HepG2 (cell line): ENCODE measurements at regions not wholly inside any gene's neighbourhood (a gene's known extent, or its start where the extent isn't known, plus 50 kb on each side); places are given as distances from the start of the nearest gene placed in this dataset.

Source experiments
- ATAC-seq: fragments of 200-7000 bp; cut with Tn5 transposase; 3 replicates; pipeline ENCODE4 v1.9.1; 2020; ENCODE audit warnings: mild to moderate bottlenecking, moderate library complexity
- BruUV-seq: library from RNA; stranded (reverse); fragments of 400-500 nt; replicated peaks from 2 replicates; lab custom pipeline; 2021; lab: Mats Ljungman, UMichigan
- CTCF ChIA-PET: fragments of 300-600 bp; formaldehyde crosslinking; extraction: SDS; loops from one replicate; lab custom pipeline; 2021; ENCODE audit warnings: low total read pairs, inconsistent platforms, low intra/inter-chr PET ratio; lab: Yijun Ruan, JAX
- POLR2A ChIA-PET: fragments of 350-600 bp; sonication (Branson Sonifier 250); formaldehyde crosslinking; loops from one replicate; lab custom pipeline; 2020; ENCODE audit warnings: antibody characterized with exemption, inconsistent platforms; lab: Yijun Ruan, JAX
- DNase-seq: peaks from one replicate; pipeline ENCODE4 v3.0.0-alpha.2; 2015; ENCODE audit warnings: low spot score
- FAIRE-seq: peaks from 3 replicates; lab custom pipeline; 2011; peaks lifted over from hg19 to GRCh38; lab: Jason Lieb, UNC
- H2AFZ ChIP-seq: one replicate; pipeline ENCODE4 v1.6.1; 2011; ENCODE audit warnings: low read length, inconsistent platforms
- H3K27ac ChIP-seq: fragments of 300-600 bp; 3 replicates; pipeline ENCODE4 v1.8.0; 2011; ENCODE audit warnings: mixed run types, mild to moderate bottlenecking, mixed read lengths, low read length, inconsistent platforms; ENCODE audit not compliant: insufficient read depth; ENCODE audit errors: extremely low read length
- H3K27me3 ChIP-seq, 2 experiments: fragments of 200-600 bp in 1 of 2; 2 replicates in 1 of 2; 3 replicates in 1 of 2; pipeline versions ENCODE4 v1.6.0 to v1.8.0; 2011; ENCODE audit warnings: low read length in 2 of 2, mild to moderate bottlenecking in 2 of 2, moderate library complexity in 2 of 2, inconsistent platforms in 1 of 2; ENCODE audit not compliant: insufficient read depth in 2 of 2, control insufficient read depth in 1 of 2
- H3K36me3 ChIP-seq, 2 experiments: fragments of 200-600 bp in 1 of 2; replicated peaks in 1 of 2; 2 replicates in 1 of 2; 3 replicates in 1 of 2; pipeline versions ENCODE4 v1.5.1 to v1.8.0; 2011; ENCODE audit warnings: low read length in 2 of 2, inconsistent platforms in 1 of 2; ENCODE audit not compliant: insufficient read depth in 2 of 2, control insufficient read depth in 1 of 2
- H3K4me1 ChIP-seq: 2 replicates; pipeline ENCODE4 v1.5.1; 2012; ENCODE audit warnings: low read length, inconsistent platforms; ENCODE audit not compliant: insufficient read depth
- H3K4me2 ChIP-seq: 2 replicates; pipeline ENCODE4 v1.6.0; 2011; ENCODE audit warnings: low read depth, low read length, inconsistent platforms
- H3K4me3 ChIP-seq, 3 experiments: fragments of 200-600 bp in 1 of 3; sonication (generic), shearing (Covaris generic) in 1 of 3; replicated peaks in 1 of 3; 2 replicates each; pipeline ENCODE4 v1.5.1; 2011 to 2016; ENCODE audit warnings: low read length in 3 of 3, inconsistent platforms in 2 of 3, low read depth in 2 of 3, mild to moderate bottlenecking in 2 of 3, control low read depth in 1 of 3, mixed read lengths in 1 of 3; ENCODE audit not compliant: insufficient read depth in 1 of 3
- H3K79me2 ChIP-seq: one replicate; pipeline ENCODE4 v1.6.1; 2011; ENCODE audit warnings: low read length, inconsistent platforms; ENCODE audit not compliant: insufficient read depth
- H3K9ac ChIP-seq: 2 replicates; pipeline ENCODE4 v1.6.0; 2011; ENCODE audit warnings: mild to moderate bottlenecking, low read depth, low read length, inconsistent platforms; ENCODE audit not compliant: insufficient read depth
- H3K9me3 ChIP-seq: 2 replicates; pipeline ENCODE4 v1.5.1; 2012; ENCODE audit warnings: mild to moderate bottlenecking, low read length
- H4K20me1 ChIP-seq: 2 replicates; pipeline ENCODE4 v1.6.0; 2011; ENCODE audit warnings: inconsistent platforms, mild to moderate bottlenecking, low read length, moderate library complexity; ENCODE audit not compliant: insufficient read depth
- ADNP ChIP-seq: sonication (generic); formaldehyde crosslinking; IDR thresholded peaks from 2 replicates; pipeline ENCODE4 v1.4.0; 2020; ENCODE audit warnings: missing genetic modification reagents
- ARID2 ChIP-seq: sonication (generic); formaldehyde crosslinking; IDR thresholded peaks from 2 replicates; pipeline ENCODE4 v1.8.1; 2022; ENCODE audit warnings: mild to moderate bottlenecking, missing genetic modification reagents, borderline replicate concordance
- ATRX ChIP-seq: sonication (generic); formaldehyde crosslinking; IDR thresholded peaks from 2 replicates; pipeline ENCODE4 v1.4.0; 2020; ENCODE audit warnings: missing genetic modification reagents, borderline replicate concordance
- HMG20B ChIP-seq: conservative IDR thresholded peaks from 2 replicates; pipeline ENCODE4 v1.6.1; 2016; ENCODE audit warnings: missing genetic modification reagents, missing compliant biosample characterization
- RXRB ChIP-seq: IDR thresholded peaks from 2 replicates; pipeline ENCODE4 v1.6.1; 2016; ENCODE audit warnings: borderline replicate concordance, missing genetic modification reagents, missing compliant biosample characterization
- SCMH1 ChIP-seq: sonication (generic); formaldehyde crosslinking; IDR thresholded peaks from 2 replicates; pipeline ENCODE4 v1.9.0; 2021; ENCODE audit warnings: missing genetic modification reagents, mild to moderate bottlenecking, borderline replicate concordance
- ZNF230 ChIP-seq: sonication (generic); formaldehyde crosslinking; IDR thresholded peaks from 2 replicates; pipeline ENCODE4 v1.4.0; 2020; ENCODE audit warnings: mild to moderate bottlenecking, missing genetic modification reagents
- ZNF33B ChIP-seq: sonication (generic); formaldehyde crosslinking; IDR thresholded peaks from 2 replicates; pipeline ENCODE4 v1.5.1; 2020; ENCODE audit warnings: mild to moderate bottlenecking, missing genetic modification reagents
- ZNF407 ChIP-seq: sonication (generic); formaldehyde crosslinking; IDR thresholded peaks from one replicate; pipeline ENCODE4 v1.5.1; 2020; ENCODE audit warnings: mild to moderate bottlenecking, missing genetic modification reagents; ENCODE audit errors: not compliant biosample characterization
- ZNF431 ChIP-seq: sonication (generic); formaldehyde crosslinking; IDR thresholded peaks from 2 replicates; pipeline ENCODE4 v1.9.0; 2022; ENCODE audit warnings: missing genetic modification reagents, low read depth, mild to moderate bottlenecking, borderline replicate concordance
- ZNF503 ChIP-seq: sonication (generic); formaldehyde crosslinking; IDR thresholded peaks from 2 replicates; pipeline ENCODE4 v1.4.0; 2020; ENCODE audit warnings: missing genetic modification reagents
- ZNF674 ChIP-seq: sonication (generic); formaldehyde crosslinking; IDR thresholded peaks from 2 replicates; pipeline ENCODE4 v1.5.0; 2020; ENCODE audit warnings: low read depth, mild to moderate bottlenecking, missing genetic modification reagents
- WGBS: methylation state at CpG from one replicate; pipeline ENCODE4 v1.1.6; 2017; ENCODE audit warnings: low lambda C conversion rate; 5-methylcytosine and 5-hydroxymethylcytosine counted together
- in situ Hi-C: cut with HindIII; loops from 2 replicates; pipeline ENCODE4 v1.10.0; 2017; ENCODE audit warnings: low pct_unique_long_range_greater_than_20kb; ENCODE audit not compliant: extremely low pct_ligation_motif_present
- intact Hi-C: fragments of 100-400 bp; cut with micrococcal nuclease; formaldehyde crosslinking; loops from one replicate; pipeline ENCODE4 v1.10.0; 2022; ENCODE audit not compliant: unreplicated experiment

GRCh38 chr2:7785700-7786099 lies 868.5 kb downstream of the RNF144A start:
- DNase-seq (no peak), ATAC-seq (no peak), FAIRE-seq (no peak)
- no peak for TF ChIP-seq ZNF230 (CRISPR knock-in tag)
- no peak for TF ChIP-seq ADNP (CRISPR knock-in tag)
- TF ChIP-seq RXRB (CRISPR knock-in tag) = no peak
- TF ChIP-seq ZNF33B (CRISPR knock-in tag) = no peak
- TF ChIP-seq ZNF407 = no peak
- no peak for TF ChIP-seq HMG20B (CRISPR knock-in tag)
- no peak for TF ChIP-seq ARID2
- no peak for TF ChIP-seq ZNF431 (CRISPR knock-in tag)
- no peak for TF ChIP-seq ZNF503 (CRISPR knock-in tag)
- TF ChIP-seq ZNF674 (CRISPR knock-in tag) = no peak
- TF ChIP-seq SCMH1 = no peak
- TF ChIP-seq ATRX = no peak
- ChIA-PET CTCF (no interaction called here), POLR2A (no interaction called here)
- Histone ChIP-seq H4K20me1 (no peaks in the 10 kb centered on the region), H3K27me3 (no peaks in the 10 kb centered on the region; a peak in 1 of 5 replicates), H3K4me2 (no peak overlapping the region), H3K9ac (no peak overlapping the region), H3K27ac (no peak overlapping the region), H2AFZ (no peak overlapping the region), H3K79me2 (no peaks in the 10 kb centered on the region), H3K4me1 (no peaks in the 10 kb centered on the region), H3K9me3 (no peaks in the 10 kb centered on the region), H3K36me3 (no peaks in the 10 kb centered on the region), H3K4me3 (no peak overlapping the region)
- no TSS peak for BruUV-seq
- in situ Hi-C loops = no loop called here
- intact Hi-C loops = no loop called here
- whole genome bisulfite sequencing = 4% methylated on average over 4 of the region's 4 CpGs
